AG04449 (cell line): ENCODE measurements at regions not wholly inside any gene's neighbourhood (a gene's known extent, or its start where the extent isn't known, plus 50 kb on each side); places are given as distances from the start of the nearest gene placed in this dataset.

Experiments
- CTCF ChIA-PET: fragments of 350-600 bp; formaldehyde crosslinking; extraction: SDS; loops from one replicate; lab custom pipeline; 2021; ENCODE audit warnings: antibody characterized with exemption; lab: Yijun Ruan, JAX
- POLR2A ChIA-PET: fragments of 400-600, 350-600 bp; formaldehyde crosslinking; extraction: SDS; loops from one replicate; lab custom pipeline; 2020; ENCODE audit warnings: antibody characterized with exemption, inconsistent platforms; lab: Yijun Ruan, JAX
- DNase-seq: peaks from one replicate; pipeline ENCODE4 v3.0.0-alpha.2; 2010; ENCODE audit warnings: low read depth, low spot score
- H3K4me3 ChIP-seq: 2 replicates; pipeline ENCODE4 v1.5.1; 2011; ENCODE audit warnings: low read depth, mild to moderate bottlenecking, control low read depth, low read length
- TF ChIP-seq, protein P1 (sequence below): IDR thresholded peaks from one replicate; pipeline ENCODE4 v1.5.1; 2011; ENCODE audit warnings: mild to moderate bottlenecking, moderate library complexity, low read length, control low read depth, inconsistent platforms; ENCODE audit not compliant: insufficient read depth; ENCODE audit errors: missing control alignments

- ChIA-PET POLR2A (no interaction called here), CTCF (no interaction called here)
- TF ChIP-seq, protein P1, sequence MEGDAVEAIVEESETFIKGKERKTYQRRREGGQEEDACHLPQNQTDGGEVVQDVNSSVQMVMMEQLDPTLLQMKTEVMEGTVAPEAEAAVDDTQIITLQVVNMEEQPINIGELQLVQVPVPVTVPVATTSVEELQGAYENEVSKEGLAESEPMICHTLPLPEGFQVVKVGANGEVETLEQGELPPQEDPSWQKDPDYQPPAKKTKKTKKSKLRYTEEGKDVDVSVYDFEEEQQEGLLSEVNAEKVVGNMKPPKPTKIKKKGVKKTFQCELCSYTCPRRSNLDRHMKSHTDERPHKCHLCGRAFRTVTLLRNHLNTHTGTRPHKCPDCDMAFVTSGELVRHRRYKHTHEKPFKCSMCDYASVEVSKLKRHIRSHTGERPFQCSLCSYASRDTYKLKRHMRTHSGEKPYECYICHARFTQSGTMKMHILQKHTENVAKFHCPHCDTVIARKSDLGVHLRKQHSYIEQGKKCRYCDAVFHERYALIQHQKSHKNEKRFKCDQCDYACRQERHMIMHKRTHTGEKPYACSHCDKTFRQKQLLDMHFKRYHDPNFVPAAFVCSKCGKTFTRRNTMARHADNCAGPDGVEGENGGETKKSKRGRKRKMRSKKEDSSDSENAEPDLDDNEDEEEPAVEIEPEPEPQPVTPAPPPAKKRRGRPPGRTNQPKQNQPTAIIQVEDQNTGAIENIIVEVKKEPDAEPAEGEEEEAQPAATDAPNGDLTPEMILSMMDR = no peak
- no peak for DNase-seq
- H3K4me3 ChIP-seq = no peak overlapping the region
Observed at GRCh38 chr1:57886376-57886775, 462.5 kb upstream of the DAB1 start.

- CTCF ChIA-PET = no interaction called here
- POLR2A ChIA-PET = no interaction called here
- no peak overlapping the region for H3K4me3 ChIP-seq
- no peak for DNase-seq
- TF ChIP-seq, protein P1 = no peak
Observed at GRCh38 chr1:57883642-57883995, 459.8 kb upstream of the DAB1 start.

DNA sequence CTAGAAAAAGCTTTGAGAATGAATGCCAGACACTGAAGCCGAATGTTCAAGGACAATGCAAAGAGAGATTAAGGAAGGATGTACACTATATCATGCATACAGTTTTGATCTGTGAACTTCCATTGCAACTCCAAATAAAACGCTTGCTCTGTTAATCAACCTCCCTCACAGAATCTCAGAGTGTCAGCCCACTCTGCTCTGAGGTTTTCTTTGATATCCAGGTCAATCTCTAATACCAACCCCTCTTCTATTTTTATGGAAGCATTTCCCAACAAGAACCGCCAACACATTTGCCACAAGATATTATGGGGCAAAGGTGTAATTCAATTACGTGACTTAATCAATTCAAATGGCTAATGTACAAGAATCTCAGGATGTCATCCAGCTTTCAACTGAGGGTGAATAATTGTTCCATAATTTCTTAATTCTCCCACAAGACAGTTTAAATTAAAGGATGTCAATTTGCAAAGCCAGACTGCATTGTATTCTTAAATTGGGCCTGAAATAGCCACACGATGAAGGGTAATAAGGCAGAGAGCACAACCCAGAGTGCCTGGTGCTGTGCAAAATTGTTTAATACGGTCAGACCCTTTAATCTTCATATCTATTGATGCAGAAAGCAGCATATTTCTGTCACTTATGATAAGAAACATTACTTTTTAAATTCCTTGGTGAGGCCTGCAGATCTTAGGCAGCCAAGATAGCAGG is 459.2 kb upstream of the DAB1 start:
- ChIA-PET CTCF (no interaction called here), POLR2A (no interaction called here)
- no peak for DNase-seq
- no peak overlapping the region for H3K4me3 ChIP-seq
- TF ChIP-seq, protein P1 = no peak

DNA sequence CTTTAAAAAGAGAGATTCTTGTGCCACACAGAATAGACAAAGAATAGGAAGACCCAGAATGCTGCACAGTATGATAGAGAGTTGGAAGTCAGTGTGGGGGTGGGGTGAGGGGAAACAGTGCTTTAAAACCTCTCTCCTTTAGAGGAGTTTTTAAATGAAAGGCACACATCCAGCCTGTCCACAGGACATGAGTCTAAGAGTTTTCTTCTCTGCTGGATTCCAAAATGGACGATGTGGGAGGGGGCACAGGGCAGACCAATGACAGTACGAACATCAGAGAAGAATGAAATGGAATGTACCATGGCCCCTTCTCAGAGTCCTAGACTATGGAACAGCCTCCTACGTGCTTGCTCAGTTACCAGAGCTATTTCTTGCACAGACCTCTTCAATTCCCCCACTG is 458.2 kb upstream of the DAB1 start:
- DNase-seq = no peak
- POLR2A ChIA-PET = no interaction called here
- CTCF ChIA-PET = no interaction called here
- TF ChIP-seq, protein P1 = no peak
- no peak overlapping the region for H3K4me3 ChIP-seq

DNA sequence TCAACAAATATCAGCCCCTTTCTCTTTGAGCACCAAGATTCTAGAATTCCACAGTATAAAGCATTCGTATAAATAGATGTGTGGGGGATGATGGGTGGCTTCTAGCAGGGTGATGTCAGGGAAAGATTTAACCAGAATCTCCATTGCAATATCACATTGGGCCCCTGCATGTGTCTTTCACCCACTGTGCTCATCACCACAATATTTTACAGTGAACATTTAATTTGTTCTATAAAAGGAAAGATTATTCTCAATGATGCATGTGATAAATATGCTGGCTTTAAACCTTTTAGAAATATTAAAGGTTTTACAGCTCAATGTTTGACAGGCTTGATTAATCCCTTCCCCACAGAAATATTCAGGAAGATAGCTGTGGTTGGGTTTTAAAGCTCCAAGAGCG is 457.8 kb upstream of the DAB1 start:
- no peak for DNase-seq
- no peak overlapping the region for H3K4me3 ChIP-seq
- POLR2A ChIA-PET = no interaction called here
- TF ChIP-seq, protein P1 = no peak
- CTCF ChIA-PET = no interaction called here

DNA sequence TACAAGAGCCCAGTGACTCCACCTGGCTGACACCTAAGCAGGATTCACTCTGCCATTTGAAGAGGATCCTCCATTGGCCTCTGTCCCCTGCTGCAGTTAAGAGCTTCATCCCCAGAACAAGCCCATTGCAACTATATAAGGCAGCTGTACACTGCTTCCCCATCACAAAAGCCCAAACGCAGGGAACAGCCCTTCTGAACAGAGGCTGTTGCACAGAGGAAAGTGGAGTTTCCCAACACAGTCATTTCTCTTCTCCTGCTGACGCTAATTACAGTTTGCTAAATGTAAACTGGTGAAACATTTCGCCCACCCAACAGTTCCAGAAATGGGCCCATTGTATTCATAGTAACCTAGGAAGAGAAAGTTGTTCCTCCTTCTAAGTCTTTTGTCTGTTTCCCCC is 455.8 kb upstream of the DAB1 start:
- no peak for DNase-seq
- ChIA-PET POLR2A (no interaction called here), CTCF (no interaction called here)
- TF ChIP-seq, protein P1 = no peak
- no peak overlapping the region for H3K4me3 ChIP-seq
